Brain pericyte (primary cell): ENCODE measurements at regions not wholly inside any gene's neighbourhood (a gene's known extent, or its start where the extent isn't known, plus 50 kb on each side); places are given as distances from the start of the nearest gene placed in this dataset.

ENCODE experiments used
- DNase-seq: peaks from one replicate; pipeline ENCODE4 v3.0.0-alpha.2; 2012; ENCODE audit warnings: low read depth, low spot score

DNA sequence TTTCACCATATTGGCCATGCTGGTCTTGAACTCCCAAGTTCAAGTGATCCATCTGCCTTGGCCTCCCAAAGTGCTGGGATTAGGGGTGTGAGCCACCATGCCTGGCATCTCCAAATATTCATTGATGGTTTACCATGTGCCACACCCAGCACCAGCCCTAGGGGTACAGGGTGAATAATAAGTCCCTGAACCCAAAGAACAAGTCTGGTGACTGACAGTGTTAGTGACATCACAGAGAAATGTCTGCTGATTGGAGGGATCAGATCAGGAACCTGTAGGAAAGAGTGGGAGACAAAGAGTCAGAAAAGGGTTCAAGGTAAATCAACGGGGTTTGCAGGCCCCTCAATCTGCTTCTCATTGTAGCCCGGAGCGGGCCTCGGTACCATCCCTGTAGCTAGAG is 118.4 kb upstream of the NABP1 start:
- DNase-seq: no peak

DNA sequence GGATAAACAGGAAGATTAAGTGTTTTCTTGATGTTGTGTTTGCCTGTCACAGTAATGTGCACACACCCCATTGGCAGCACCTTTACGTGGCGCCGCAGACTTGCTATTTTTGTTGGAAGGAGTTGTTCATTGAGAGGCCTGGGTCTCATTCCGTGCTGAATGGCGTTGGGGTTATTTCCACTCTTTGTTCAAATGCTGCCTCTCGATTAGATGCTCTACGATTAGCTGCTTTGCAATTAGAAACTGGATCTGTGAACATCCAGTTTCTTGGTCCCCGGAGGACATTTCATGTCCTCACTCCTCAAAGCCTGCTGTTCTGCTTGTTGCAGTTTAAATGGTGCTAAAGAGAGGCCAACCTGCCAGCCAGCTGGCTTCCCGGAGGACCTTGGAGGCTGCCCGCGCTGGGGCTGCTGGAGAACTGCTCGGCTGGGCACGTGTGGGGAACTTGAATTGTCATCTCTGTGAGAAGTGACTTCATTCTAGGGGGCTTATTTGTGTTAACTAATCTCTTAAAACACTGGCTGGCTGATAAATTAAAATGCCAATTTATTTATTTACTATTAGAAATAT is 117.4 kb upstream of the NABP1 start:
- no peak for DNase-seq

GRCh38 chr2:191565120-191565519 is 112.8 kb upstream of the NABP1 start:
- no peak for DNase-seq

GRCh38 chr2:191565647-191566198 is 112.2 kb upstream of the NABP1 start:
- DNase-seq: no peak

DNA sequence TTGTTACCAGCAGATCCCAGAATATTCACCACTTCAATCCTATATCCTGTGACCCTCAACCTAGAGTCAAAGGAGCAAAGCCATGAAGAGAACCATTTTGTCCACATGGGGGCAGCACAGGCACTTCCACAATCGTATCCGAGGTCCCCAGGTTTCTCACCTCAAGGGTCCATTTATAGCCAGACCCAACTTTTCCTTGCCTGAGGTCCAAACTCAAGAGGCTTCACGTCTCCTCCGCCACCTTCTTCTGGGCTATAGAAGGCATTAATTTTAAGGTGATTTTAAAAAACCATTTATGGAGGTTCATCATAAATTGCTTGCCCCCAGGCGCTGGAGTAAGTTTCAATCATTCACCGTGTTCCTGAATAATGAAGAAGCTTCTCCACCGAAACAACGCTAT is 111.6 kb upstream of the NABP1 start:
- no peak for DNase-seq

- no peak for DNase-seq
Observed at GRCh38 chr2:191567206-191567605, 110.7 kb upstream of the NABP1 start.

GRCh38 chr2:191569025-191569424 is 108.9 kb upstream of the NABP1 start:
- DNase-seq: no peak

DNA sequence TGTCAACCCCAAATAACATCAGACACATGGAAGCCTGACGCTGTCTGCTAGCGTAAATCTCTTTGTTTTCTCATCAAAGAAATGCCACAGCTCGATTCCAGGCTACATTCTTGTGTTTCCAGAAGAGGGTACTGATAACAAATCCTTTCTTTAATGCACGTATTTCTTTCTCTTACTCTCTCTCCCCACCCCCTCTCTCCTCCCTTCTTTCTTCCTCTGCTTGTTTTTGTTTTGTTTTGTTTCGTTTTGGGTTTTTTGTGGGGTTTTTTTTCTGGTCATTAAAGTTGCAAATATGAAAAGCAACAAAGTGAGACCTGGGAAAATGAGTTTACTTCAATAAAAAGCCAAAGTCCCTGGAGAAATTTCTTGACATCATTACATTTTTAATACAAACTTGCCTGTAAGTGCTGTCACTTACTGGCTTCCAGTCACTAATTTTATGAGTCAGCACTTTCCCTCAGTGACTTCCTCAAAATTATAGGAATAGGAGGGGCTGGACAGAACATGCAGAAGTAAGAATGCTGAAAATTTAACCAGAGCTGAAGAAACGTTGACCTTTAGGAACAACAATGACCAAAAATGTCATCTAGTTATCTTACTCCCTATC is 106.7 kb upstream of the NABP1 start:
- DNase-seq: no peak

DNA sequence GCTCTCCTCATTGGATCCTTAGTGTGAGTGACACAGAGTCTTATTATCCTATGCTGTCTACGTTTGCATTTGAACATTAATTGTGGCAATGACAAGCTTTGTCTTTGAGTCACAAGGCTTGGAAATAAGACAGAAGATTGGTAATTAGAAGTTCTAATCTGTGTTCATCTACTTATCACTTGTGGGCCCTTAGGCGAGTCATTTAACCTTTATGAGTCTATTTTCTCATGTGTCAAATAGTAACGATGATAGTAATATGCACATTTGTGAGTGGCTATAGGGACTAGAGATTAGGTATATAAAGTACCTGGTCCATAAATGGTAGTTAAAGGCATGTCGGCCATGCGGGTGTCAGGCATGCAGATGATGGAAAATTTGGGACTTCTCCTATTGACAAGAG is 105.6 kb upstream of the NABP1 start:
- no peak for DNase-seq

- no peak for DNase-seq
Observed at GRCh38 chr2:191573216-191573615, 104.7 kb upstream of the NABP1 start.

DNA sequence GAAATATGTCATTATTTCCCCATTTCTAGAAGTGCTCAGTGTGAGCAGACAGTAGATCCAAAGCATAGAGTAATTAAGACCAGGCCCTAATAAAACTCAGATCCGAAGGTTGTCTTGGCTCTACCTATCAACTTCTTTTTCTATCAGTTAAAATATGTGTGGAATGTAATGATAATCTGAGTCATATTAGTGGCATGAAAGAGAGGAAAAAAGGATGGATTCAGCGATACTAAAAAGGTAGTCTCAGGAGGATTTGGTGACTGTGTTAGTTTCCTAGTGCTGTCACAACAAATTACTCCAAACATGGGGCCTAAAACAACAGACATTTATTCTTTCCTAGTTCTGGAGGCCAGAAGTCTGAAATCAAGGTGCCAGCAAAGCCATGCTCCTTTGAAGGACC is 103.7 kb upstream of the NABP1 start:
- DNase-seq: no peak

GRCh38 chr2:191577605-191578004 is 100.3 kb upstream of the NABP1 start:
- no peak for DNase-seq

DNA sequence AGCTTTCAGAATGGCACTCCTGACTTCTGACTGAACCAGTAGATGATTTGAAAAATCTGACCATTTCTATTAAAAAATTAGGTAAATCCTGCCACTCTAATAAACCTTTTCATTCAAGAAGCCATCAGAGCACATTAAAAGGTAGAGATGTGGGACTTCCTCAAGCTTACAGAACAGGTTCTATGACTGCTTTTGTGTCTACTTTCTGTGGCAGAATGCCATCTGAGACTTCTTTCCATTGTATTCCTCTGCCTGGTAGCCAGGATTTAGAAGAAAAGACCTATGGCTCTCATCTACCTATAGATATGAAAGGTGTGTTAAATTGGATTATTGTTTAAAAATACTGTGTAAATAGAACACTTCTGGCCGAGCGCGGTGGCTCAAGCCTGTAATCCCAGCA is 99.9 kb upstream of the NABP1 start:
- no peak for DNase-seq

- DNase-seq: no peak
Observed at GRCh38 chr2:191580581-191580980, 97.4 kb upstream of the NABP1 start.

- no peak for DNase-seq
Observed at GRCh38 chr2:191581003-191581402, 96.9 kb upstream of the NABP1 start.

DNA sequence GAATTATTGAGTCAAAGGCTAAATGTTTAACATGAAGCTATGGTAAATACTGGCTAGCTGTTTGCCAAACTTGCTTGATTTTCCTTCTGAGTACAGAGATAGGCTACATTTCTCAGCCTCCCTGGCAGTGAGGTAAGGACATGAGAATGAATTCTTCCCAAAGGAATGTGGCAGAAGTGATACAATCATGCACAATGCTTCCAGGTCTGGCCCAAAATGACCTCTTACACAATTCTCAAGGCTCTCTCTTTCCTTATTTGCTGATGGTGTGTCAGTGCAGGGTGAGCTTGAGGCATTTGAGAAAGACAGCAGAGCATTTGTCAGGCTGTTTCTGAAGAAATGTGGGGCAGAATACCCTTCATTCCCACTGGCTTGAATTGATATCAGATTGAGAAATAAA is 95.6 kb upstream of the NABP1 start:
- no peak for DNase-seq

GRCh38 chr2:191591025-191591424 is 86.9 kb upstream of the NABP1 start:
- DNase-seq: no peak

- no peak for DNase-seq
Observed at GRCh38 chr2:191593622-191594385, 84.1 kb upstream of the NABP1 start.

DNA sequence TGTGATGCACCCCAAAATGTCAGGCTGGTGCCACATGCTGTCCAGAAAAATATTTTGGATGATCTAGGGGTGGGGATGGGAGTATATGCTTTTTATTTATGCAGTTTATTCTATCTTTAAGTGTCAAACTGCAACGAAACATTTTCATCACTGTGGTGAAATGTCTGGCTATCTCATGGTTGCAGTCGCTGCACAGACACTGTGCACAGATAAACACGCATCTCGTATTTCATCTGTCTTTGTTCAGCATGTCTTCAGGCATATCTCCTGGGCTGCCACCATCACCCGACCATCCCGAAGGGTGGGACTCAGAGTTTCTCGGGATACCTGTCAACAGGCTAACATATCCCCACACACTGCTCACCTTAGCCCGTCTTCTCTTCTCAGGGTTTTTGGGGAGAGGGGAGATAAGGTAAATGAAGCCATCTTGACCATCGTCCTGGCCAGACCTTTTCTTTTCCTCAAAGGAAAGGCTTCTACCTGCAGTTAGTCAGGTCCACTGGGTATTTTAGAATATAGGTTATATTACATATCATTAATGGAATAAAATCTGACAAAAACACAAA is 80.7 kb upstream of the NABP1 start:
- no peak for DNase-seq

GRCh38 chr2:191598296-191598695 is 79.6 kb upstream of the NABP1 start:
- no peak for DNase-seq

DNA sequence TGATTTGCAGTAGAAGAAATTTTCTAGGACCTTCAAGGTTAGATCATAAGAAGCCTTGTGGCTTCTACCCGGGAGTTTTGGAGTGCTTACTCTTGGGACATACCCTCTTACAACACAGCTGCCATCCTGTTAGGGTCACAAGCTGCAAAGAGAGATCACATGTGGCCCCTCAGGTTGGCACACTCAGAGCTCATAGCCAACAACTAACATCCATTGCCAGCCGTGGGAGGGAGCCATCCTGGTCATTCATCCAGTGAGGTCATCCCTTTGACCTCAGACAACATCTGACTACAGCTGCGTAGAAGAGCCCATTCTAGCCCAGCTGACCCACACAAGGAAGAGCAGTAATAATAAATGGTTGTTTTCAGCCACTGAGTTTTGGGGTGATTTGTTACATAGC is 76.9 kb upstream of the NABP1 start:
- no peak for DNase-seq

DNA sequence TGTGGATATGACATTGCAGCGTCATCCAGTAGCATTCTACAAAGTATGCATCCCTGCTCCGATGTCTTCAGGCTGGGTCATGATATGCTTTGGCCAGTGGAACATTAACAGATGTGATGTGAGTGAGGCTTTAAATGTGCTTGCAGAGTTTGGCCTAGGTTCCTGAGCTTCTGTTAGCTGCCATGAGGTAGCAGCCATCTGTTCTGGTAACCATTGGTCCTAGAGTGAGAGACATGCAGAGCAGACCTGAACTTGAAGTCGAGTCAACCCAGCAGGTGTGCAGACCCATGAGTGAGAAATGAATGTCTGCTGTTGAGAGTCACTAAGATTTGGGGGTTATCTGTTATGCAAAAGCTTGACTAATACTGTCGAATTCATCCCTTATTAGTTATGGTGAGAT is 73.8 kb upstream of the NABP1 start:
- no peak for DNase-seq

DNA sequence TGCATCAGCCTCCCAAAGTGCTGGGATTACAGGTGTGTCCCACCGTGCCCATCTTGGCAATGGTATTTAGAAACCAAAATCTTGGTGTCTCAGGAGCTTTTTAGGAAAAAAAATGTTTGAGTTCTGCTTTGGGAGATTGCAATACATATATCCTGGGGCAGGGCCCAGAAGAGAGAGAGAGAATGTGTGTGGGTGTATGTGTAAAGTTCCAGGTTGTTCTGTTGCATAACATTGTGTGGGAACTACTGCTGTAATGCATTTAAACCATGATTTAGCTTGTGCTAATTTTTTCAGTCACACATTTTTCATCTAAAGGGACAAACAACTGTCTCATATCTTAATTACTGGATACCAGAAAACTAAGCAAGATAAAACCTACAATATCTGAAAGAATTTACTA is 70.8 kb upstream of the NABP1 start:
- no peak for DNase-seq
